ENCODE measurements at regions not wholly inside any gene's neighbourhood (a gene's known extent, or its start where the extent isn't known, plus 50 kb on each side); places are given as distances from the start of the nearest gene placed in this dataset.

DNA sequence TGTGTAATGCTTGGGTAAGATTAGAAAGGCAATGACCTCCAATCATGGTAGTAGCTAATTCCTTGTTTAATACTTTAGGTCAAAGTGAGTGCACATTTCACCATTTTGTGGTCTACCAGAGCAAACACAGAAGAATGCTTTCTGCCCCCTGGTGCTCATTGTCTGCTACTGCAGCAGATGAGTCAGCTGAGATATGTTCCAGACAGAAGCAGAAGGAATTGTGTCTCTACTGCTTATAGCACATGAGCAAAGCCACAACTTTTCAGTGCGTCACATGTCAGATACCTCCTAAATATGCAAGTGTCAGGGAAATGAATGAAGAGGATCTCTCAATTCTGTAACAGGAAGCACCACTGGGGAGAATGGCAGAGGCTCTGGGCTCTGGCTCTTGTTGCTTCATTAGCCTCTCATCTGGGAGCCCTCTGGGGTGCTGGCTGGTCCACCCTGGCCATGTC is 308.9 kb downstream of the ALDH8A1 start (continued):
- TF ChIP-seq, protein P1, sequence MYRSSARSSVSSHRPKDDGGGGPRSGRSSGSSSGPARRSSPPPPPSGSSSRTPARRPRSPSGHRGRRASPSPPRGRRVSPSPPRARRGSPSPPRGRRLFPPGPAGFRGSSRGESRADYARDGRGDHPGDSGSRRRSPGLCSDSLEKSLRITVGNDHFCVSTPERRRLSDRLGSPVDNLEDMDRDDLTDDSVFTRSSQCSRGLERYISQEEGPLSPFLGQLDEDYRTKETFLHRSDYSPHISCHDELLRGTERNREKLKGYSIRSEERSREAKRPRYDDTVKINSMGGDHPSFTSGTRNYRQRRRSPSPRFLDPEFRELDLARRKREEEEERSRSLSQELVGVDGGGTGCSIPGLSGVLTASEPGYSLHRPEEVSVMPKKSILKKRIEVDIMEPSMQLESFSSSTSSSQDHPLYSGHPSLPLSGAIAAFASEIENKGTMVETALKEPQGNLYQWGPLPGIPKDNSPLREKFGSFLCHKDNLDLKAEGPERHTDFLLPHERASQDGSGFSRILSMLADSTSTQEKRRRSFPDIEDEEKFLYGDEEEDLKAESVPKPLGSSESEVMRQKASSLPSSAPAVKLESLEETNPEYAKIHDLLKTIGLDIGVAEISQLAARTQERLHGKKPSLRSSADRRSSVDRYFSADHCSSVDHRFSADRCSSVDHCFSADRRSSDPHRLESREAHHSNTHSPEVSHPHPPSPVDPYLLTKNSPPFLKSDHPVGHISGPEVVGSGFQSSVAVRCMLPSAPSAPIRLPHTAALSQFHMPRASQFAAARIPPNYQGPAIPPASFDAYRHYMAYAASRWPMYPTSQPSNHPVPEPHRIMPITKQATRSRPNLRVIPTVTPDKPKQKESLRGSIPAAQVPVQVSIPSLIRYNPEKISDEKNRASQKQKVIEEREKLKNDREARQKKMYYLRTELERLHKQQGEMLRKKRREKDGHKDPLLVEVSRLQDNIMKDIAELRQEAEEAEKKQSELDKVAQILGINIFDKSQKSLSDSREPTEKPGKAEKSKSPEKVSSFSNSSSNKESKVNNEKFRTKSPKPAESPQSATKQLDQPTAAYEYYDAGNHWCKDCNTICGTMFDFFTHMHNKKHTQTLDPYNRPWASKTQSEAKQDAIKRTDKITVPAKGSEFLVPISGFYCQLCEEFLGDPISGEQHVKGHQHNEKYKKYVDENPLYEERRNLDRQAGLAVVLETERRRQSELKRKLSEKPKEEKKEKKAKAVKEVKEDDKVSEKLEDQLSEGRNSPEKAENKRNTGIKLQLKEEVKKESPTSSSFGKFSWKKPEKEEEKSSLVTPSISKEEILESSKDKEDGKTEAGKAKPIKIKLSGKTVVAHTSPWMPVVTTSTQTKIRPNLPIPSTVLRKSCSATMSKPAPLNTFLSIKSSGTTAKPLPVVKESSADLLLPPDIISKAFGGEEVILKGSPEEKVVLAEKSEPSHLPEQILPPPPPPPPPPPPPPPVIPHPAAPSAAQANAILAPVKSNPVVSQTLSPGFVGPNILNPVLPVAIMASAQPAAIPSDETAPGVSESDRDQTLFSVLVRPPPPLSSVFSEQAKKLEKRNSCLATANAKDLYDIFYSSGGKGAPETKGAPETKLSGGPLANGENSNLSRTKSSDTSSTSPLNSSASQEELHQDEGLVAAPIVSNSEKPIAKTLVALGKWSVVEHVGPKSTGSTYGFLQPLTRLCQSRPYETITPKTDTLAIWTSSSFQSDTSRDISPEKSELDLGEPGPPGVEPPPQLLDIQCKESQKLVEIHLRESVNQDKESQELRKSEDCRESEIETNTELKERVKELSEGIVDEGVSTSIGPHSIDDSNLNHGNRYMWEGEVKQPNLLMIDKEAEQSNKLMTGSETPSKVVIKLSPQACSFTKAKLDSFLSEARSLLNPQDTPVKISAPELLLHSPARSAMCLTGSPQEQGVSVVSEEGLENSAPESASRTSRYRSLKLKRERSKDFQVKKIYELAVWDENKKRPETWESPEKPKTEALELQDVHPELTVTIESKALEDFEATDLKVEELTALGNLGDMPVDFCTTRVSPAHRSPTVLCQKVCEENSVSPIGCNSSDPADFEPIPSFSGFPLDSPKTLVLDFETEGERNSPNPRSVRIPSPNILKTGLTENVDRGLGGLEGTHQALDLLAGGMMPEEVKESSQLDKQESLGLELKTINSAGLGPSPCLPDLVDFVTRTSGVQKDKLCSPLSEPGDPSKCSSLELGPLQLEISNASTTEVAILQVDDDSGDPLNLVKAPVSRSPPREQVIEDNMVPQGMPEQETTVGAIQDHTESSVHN (IDR thresholded peaks at IDR 0.05; ENCODE audit: borderline replicate concordance in 1 of 2, low read depth in 1 of 2), result no peak
- TF ChIP-seq, protein P2, sequence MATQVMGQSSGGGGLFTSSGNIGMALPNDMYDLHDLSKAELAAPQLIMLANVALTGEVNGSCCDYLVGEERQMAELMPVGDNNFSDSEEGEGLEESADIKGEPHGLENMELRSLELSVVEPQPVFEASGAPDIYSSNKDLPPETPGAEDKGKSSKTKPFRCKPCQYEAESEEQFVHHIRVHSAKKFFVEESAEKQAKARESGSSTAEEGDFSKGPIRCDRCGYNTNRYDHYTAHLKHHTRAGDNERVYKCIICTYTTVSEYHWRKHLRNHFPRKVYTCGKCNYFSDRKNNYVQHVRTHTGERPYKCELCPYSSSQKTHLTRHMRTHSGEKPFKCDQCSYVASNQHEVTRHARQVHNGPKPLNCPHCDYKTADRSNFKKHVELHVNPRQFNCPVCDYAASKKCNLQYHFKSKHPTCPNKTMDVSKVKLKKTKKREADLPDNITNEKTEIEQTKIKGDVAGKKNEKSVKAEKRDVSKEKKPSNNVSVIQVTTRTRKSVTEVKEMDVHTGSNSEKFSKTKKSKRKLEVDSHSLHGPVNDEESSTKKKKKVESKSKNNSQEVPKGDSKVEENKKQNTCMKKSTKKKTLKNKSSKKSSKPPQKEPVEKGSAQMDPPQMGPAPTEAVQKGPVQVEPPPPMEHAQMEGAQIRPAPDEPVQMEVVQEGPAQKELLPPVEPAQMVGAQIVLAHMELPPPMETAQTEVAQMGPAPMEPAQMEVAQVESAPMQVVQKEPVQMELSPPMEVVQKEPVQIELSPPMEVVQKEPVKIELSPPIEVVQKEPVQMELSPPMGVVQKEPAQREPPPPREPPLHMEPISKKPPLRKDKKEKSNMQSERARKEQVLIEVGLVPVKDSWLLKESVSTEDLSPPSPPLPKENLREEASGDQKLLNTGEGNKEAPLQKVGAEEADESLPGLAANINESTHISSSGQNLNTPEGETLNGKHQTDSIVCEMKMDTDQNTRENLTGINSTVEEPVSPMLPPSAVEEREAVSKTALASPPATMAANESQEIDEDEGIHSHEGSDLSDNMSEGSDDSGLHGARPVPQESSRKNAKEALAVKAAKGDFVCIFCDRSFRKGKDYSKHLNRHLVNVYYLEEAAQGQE (IDR thresholded peaks at IDR 0.05; ENCODE audit: borderline replicate concordance), result peak; percentile 93
- TF ChIP-seq, protein P2 (CRISPR knock-in tag; IDR thresholded peaks at IDR 0.05; ENCODE audit: low read depth), result no peak
- no peak for TF ChIP-seq NCOA6 (IDR thresholded peaks at IDR 0.05)
- TF ChIP-seq, protein P3, sequence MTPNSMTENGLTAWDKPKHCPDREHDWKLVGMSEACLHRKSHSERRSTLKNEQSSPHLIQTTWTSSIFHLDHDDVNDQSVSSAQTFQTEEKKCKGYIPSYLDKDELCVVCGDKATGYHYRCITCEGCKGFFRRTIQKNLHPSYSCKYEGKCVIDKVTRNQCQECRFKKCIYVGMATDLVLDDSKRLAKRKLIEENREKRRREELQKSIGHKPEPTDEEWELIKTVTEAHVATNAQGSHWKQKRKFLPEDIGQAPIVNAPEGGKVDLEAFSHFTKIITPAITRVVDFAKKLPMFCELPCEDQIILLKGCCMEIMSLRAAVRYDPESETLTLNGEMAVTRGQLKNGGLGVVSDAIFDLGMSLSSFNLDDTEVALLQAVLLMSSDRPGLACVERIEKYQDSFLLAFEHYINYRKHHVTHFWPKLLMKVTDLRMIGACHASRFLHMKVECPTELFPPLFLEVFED (CRISPR knock-in tag; conservative IDR thresholded peaks at IDR 0.05), result no peak
- no peak for TF ChIP-seq HSF4 (CRISPR knock-in tag; IDR thresholded peaks at IDR 0.05; ENCODE audit: borderline replicate concordance)
- TF ChIP-seq MEIS2 (IDR thresholded peaks at IDR 0.05; ENCODE audit: partially characterized antibody), result peak; percentile 10
- peak; percentile 15; the same call in 1 of the 2 replicates for TF ChIP-seq MAFK (IDR thresholded peaks at IDR 0.05; ENCODE audit: low read length)
- TF ChIP-seq, protein P4, sequence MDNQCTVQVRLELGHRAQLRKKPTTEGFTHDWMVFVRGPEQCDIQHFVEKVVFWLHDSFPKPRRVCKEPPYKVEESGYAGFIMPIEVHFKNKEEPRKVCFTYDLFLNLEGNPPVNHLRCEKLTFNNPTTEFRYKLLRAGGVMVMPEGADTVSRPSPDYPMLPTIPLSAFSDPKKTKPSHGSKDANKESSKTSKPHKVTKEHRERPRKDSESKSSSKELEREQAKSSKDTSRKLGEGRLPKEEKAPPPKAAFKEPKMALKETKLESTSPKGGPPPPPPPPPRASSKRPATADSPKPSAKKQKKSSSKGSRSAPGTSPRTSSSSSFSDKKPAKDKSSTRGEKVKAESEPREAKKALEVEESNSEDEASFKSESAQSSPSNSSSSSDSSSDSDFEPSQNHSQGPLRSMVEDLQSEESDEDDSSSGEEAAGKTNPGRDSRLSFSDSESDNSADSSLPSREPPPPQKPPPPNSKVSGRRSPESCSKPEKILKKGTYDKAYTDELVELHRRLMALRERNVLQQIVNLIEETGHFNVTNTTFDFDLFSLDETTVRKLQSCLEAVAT (IDR thresholded peaks at IDR 0.05), result 0 out of 4 replicates have a peak, but pooled peaks of 1 of the 2 experiments have one; percentile 51
